HCT116 (cell line): ENCODE measurements at regions not wholly inside any gene's neighbourhood (a gene's known extent, or its start where the extent isn't known, plus 50 kb on each side); places are given as distances from the start of the nearest gene placed in this dataset.

Experiments
- ATF3 ChIP-seq: IDR thresholded peaks from 2 replicates; pipeline ENCODE4 v1.6.1; 2012
- CEBPB ChIP-seq: IDR thresholded peaks from 2 replicates; pipeline ENCODE4 v1.6.1; 2012; ENCODE audit warnings: low read depth
- CTCF ChIP-seq, 3 experiments: fragments of 200-600 bp in 1 of 3; sonication (generic) in 1 of 3; IDR thresholded peaks in 2 of 3; conservative IDR thresholded peaks in 1 of 3; 2 replicates each; pipeline ENCODE4 v1.5.1; 2012 to 2017; ENCODE audit warnings: low read depth in 2 of 3, low read length in 2 of 3, antibody characterized with exemption in 1 of 3, borderline replicate concordance in 1 of 3, control low read depth in 1 of 3, mild to moderate bottlenecking in 1 of 3, mixed read lengths in 1 of 3, mixed run types in 1 of 3, moderate library complexity in 1 of 3; ENCODE audit not compliant: insufficient read depth in 1 of 3
- EGR1 ChIP-seq: IDR thresholded peaks from 2 replicates; pipeline ENCODE4 v1.6.1; 2012; ENCODE audit warnings: low read depth
- ELF1 ChIP-seq: IDR thresholded peaks from 2 replicates; pipeline ENCODE4 v1.6.1; 2012; ENCODE audit warnings: low read depth, borderline replicate concordance
- EZH2 ChIP-seq: fragments of 200-600 bp; sonication (generic); IDR thresholded peaks from 2 replicates; pipeline ENCODE4 v1.6.1; 2017; ENCODE audit warnings: antibody characterized with exemption, mixed run types
- POLR2A ChIP-seq: IDR thresholded peaks from 2 replicates; pipeline ENCODE4 v1.7.0; 2011; ENCODE audit warnings: borderline replicate concordance; ENCODE audit not compliant: insufficient read depth, insufficient read length; ENCODE audit errors: extremely low read depth
- POLR2AphosphoS5 ChIP-seq: IDR thresholded peaks from 2 replicates; pipeline ENCODE4 v1.6.1; 2011; ENCODE audit warnings: mild to moderate bottlenecking, low read depth, low read length, moderate library complexity
- REST ChIP-seq: IDR thresholded peaks from 2 replicates; pipeline ENCODE4 v1.6.1; 2012; ENCODE audit warnings: low read depth
- SIN3A ChIP-seq: IDR thresholded peaks from 2 replicates; pipeline ENCODE4 v1.6.1; 2012; ENCODE audit warnings: low read depth

GRCh38 chr14:89500303-89500702 is 83.3 kb upstream of the FOXN3 start:
- TF ChIP-seq CTCF (IDR thresholded peaks at IDR 0.05 in 2 of 3, conservative IDR thresholded peaks at IDR 0.05 in 1 of 3; ENCODE audit: borderline replicate concordance in 1 of 3, insufficient read depth in 1 of 3, low read depth in 2 of 3, low read length in 2 of 3) (no peak), POLR2AphosphoS5 (no peak), CEBPB (no peak), EZH2 (no peak), REST (no peak), POLR2A (no peak), ELF1 (no peak), ATF3 (no peak), SIN3A (no peak), EGR1 (no peak)
